NCI-H2171 (cell line): ENCODE measurements at regions not wholly inside any gene's neighbourhood (a gene's known extent, or its start where the extent isn't known, plus 50 kb on each side); places are given as distances from the start of the nearest gene placed in this dataset.
"Not testable (repeated sequence)": the region's sequence is repeated elsewhere in the genome, so short reads cannot be mapped to it uniquely, and the experiment has no call there.

Experiments
- DNase-seq: peaks from one replicate; lab custom pipeline; 2025; lab: John Stamatoyannopoulos, UW

GRCh38 chr21:28174701-28175100, 818.0 kb downstream of the LTN1 start:
- DNase-seq: no peak

- DNase-seq: no peak
Measured at GRCh38 chr21:28174006-28174405, 818.7 kb downstream of the LTN1 start.

GRCh38 chr21:28172376-28172775, 820.3 kb downstream of the LTN1 start:
- no peak for DNase-seq

- DNase-seq: no peak
Measured at GRCh38 chr21:28167366-28167765, 825.3 kb downstream of the LTN1 start.

GRCh38 chr21:28164519-28164918, 828.2 kb downstream of the LTN1 start:
- DNase-seq: not testable (repeated sequence)

- not testable (repeated sequence) for DNase-seq
Measured at GRCh38 chr21:28162052-28162451, 830.6 kb downstream of the LTN1 start.

GRCh38 chr21:28160378-28160777, 832.3 kb downstream of the LTN1 start:
- DNase-seq: no peak

GRCh38 chr21:28159396-28159795, 833.3 kb downstream of the LTN1 start:
- DNase-seq: no peak

GRCh38 chr21:28156590-28156989, 836.1 kb downstream of the LTN1 start:
- DNase-seq: no peak

- no peak for DNase-seq
Measured at GRCh38 chr21:28154121-28154520, 838.6 kb downstream of the LTN1 start.

- no peak for DNase-seq
Measured at GRCh38 chr21:28152732-28153131, 839.9 kb downstream of the LTN1 start.

- no peak for DNase-seq
Measured at GRCh38 chr21:28151758-28152157, 840.9 kb downstream of the LTN1 start.

- no peak for DNase-seq
Measured at GRCh38 chr21:28150778-28151177, 841.9 kb downstream of the LTN1 start.

- no peak for DNase-seq
Measured at GRCh38 chr21:28148400-28149064, 844.1 kb downstream of the LTN1 start.

GRCh38 chr21:28144653-28145052, 848.0 kb downstream of the LTN1 start:
- no peak for DNase-seq

GRCh38 chr21:28144089-28144488, 848.6 kb downstream of the LTN1 start:
- no peak for DNase-seq

- DNase-seq: no peak
Measured at GRCh38 chr21:28142697-28143096, 850.0 kb downstream of the LTN1 start.

- DNase-seq: no peak
Measured at GRCh38 chr21:28138272-28138671, 854.4 kb downstream of the LTN1 start.

GRCh38 chr21:28136656-28137255, 855.9 kb downstream of the LTN1 start:
- no peak for DNase-seq

- no peak for DNase-seq
Measured at GRCh38 chr21:28135646-28136045, 857.0 kb downstream of the LTN1 start.

GRCh38 chr21:28133116-28133515, 859.6 kb downstream of the LTN1 start:
- DNase-seq: no peak

GRCh38 chr21:28132713-28133112, 860.0 kb downstream of the LTN1 start:
- DNase-seq: no peak

GRCh38 chr21:28127175-28127785, 865.4 kb downstream of the LTN1 start:
- no peak for DNase-seq
